GM19452 (cell line): ENCODE measurements at regions not wholly inside any gene's neighbourhood (a gene's known extent, or its start where the extent isn't known, plus 50 kb on each side); places are given as distances from the start of the nearest gene placed in this dataset.

Source experiments
- ATAC-seq: cut with Tn5 transposase; IDR thresholded peaks from one replicate; pipeline ENCODE4 v1.9.1; 2021; ENCODE audit not compliant: unreplicated experiment

DNA sequence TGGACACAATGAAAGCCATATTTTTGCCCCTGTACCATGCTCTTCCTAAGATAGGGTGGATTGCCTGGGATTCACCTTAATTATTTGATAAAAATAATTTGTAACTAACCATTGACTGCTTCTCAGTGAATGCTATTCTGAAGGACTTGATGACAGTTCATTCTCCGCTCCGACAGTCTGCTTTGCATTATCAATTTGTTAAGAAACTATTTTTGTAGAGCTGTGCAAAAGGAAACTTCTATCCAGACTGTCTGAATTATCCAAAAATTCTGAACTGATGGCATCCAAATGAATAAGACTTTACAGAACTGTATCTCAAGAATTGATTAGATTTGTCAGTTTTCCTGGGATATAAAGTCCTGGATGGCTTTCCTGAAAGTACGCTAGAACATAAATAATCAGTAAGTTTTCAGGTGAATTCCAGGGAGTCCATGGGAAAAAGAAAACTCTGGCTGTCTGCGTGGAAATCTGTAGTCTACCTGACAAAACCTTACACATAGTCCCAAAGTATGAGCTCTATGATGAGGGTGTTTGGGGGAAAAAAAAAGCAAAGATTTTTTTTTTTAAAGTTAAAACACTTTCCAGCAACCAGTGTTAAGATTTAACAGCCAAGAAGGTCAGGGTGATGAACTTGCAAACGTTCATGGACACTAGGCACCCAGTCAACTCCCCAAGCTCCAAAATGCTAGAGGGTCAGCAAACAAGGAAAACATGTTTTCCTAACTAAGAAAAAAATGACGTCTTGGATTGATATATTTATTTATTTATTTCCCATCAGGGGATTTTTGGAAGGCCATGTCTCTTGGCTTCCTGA is 291.1 kb upstream of the TBX3 start:
- no peak for ATAC-seq

DNA sequence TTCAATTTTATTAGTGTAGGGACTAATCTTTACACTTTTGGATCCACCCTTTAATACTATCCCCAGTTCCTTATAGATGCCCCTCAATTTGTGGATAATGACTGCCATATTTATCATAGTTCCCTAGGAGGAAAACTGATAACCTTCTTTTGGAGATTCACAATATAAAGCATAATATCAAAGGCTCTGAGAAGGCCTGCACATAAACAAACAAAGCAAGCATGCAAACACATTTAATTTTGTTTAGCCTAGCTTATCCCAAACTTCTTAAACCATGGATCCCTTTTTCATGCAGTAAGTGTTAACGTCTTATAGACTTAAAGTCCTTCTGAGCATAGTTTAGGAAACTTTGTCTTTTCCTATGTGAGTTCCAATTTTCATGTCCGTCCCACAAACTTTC is 290.4 kb upstream of the TBX3 start:
- no peak for ATAC-seq

DNA sequence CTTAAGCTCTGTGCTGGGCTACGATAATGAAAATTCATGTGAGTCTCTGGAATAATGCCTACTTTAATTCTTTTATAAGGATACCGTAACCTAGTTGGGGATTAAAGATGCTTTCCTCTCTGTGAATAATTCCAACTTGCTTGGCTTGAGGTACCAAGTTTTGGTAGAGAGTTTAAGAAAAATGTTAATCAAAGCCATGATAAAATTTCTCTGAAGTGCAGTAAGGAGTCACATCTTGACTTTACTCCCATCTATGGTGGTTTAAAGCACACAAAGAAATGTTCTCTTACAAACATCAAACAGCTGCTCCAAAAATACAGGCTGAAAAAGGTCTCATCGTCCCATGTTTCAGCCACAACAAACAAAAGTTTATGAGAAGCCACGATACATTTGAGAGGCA is 284.8 kb upstream of the TBX3 start:
- no peak for ATAC-seq

DNA sequence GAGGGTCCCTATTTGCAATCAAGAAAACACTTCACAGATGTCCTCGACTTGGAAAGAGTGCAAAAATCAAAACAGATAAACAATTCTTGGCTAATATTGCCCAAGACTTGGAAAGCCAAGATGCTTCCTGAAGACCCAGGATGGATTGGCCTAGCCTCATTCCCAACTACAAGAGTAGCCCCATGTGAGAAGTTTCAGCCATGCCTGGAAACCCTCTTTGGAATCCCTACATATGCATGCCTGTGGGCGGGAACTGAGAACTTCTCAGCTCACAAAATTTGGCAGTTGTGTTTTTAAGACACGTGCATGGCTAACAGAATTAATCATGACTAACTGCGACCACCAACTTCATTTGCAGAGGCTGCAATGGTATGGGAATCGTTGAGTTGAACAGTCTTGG is 283.2 kb upstream of the TBX3 start:
- no peak for ATAC-seq

DNA sequence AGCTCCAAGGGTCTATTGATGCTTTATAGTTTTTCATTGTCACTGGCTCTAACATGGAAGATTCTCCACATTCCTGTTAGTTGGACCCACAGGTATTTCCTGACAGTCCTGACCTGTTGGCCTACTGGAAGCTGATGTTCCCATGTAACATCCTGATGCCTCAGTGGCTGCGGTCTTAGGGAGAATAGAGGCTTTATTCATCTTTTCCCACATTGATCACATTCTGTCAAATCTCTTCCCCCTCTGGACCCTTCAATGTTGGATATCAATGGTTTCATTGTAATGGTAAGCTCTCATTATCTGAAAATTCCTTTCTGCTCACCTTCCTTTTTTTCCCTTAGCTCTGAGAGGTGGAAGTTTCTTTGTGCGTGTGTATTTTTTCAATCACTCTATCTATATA is 280.9 kb upstream of the TBX3 start:
- ATAC-seq: no peak

DNA sequence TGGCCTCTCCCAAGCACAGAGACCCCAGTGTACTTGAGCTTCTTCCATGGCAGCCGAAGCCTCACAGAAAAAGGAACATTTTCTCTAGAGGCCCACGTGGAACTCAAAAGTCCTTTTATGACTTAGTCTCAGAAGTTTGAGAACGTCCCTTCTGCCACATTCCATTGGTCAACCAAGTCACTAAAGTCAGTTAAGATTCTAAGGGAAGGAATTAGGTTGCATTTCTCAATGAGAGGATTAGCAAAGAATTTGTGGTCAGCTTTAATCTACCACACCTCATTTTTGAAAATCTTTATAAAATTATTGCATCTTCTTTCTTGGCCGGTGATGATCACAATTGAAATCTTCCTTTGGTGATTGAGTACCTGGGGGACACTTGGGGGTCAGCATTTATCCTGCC is 279.9 kb upstream of the TBX3 start:
- no peak for ATAC-seq

DNA sequence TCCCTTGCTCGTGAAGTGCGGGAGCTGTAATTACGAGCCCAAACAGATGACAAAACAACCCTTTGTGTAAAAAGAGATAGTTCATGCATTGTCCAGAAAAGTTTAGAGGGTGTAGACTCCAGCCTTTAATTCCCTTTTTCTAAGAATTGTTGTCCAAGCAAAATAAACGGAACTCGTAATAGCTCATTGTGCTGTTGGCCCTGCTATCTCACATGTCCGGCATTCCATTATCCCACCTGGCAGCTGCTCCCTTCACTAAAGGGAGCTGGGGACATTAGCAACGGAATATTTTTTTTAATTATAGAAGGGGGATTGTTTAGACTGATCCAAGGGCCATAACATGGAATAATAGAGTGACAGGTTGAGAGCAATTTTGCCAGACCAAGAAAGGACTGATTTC is 277.5 kb upstream of the TBX3 start:
- ATAC-seq: no peak

DNA sequence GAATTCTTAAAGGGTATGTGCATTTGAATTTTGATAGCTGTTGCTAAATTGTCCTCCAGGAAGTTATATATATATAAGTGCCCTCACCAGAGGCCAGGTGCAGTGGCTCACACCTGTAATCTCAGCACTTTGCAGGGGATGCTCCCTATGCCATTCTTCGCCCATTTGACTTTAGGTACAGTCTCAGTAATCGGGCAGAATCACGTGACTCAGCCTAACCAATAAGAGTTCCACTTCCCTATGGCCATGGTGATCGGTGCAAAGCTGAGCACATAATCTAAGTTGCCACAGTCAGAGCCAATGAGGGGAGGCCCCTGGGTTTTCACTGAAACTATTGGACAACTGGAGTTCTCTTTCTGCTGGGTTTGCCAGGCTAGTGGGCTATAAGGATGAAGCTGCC is 274.6 kb upstream of the TBX3 start:
- no peak for ATAC-seq

DNA sequence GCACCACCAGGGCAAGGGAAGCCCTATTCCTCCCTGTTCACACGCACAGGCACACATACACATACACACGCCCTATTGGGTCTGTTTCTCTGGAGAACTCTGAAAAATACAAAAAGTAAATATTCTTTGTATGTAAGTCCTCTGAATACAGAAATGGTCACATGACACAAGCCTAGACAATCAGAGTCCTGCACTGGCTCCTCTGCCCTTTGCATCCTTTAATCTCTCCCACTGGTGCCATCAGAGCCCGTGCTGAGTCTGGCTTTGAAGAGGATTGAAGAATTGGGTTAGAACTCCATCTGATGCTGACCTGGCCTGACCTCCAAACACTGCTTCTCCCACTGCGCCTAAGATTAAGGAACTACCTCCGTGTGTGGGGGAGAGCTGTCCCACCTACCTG is 273.2 kb upstream of the TBX3 start:
- no peak for ATAC-seq

DNA sequence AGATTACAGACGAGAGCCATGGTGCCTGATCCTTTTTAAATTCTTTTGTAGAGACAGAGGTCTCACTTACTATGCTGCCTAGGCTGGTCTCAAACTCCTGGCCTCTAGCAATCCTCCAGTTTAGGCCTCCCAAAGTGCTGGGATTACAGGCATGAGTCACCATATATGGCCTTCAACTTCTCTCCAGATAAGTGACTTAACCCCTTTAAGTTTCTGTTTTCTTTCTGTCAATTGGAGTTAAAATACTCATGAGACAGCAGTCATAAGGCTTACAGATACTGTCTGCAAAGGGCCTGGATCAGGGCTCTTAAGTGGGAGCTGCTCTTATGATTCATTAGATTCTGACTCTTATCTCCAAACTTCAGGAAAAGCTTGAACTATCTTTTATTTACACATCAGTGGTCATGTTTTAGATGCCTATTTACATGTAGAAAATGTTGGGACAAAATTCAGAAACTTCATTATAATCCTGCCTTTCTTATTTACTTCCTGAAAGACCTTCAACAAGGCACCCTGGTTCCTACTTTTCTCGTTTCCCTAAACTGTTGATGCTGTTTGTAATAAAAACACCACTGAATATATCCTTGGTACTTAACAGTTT is 271.5 kb upstream of the TBX3 start:
- ATAC-seq: no peak

DNA sequence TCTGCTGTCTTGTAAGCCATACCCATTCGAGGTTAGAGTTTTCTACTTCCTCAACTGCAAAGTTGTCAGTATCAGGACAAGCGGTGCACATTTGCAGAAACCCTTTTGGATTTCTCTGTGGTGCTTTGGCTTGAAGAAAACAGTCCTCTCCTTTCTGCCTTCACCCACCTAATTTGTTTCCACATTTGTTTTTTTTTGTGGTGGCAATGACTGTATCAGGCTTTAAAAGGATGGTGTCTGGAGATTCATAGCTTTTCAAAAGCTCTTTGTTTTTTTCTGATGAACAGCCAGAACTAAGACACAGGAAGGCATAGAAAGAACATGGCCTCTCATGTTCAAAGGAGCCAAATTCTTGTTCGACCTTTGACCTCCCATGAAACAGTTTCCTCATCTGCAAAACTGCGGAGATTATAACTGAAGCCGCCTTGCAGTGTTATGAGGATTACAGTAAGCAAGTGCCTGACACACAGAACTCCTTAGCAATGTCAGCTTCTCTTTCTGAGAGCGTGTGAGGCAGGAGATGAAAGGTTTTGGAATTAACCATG is 270.6 kb upstream of the TBX3 start:
- no peak for ATAC-seq

DNA sequence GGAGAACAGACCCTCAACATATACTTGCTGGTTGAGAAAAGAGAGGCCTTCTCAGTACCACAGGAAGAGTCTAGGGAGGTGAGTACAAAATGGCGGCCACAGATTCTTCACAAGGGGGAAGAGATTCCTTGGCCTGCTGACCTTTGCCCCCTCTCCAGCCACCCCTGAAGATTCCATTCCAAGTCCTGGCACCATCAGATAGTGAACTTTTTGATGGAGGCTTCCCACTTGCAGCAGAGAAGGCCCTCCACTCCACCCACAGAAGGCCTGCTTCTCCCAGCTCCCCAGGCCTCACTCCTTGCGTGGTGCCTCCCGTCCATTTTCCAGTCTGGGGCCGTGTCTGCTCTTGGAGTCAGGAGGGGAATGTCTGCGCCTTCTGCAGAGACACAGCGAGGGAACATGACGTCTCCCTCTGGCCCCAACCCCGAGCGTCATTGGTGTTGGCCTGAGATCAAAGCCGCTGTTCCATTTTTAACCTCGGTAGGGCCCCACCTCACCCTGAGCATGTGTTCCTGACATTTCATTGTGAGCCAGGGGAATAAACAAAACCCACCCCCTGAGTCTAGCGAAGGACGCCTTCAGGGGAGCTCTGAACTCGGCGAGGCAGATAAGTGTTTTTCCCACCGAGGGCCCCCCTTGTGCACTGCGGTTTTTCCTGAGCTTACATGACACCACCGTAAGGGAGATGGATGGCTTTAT is 268.7 kb upstream of the TBX3 start:
- ATAC-seq: no peak

DNA sequence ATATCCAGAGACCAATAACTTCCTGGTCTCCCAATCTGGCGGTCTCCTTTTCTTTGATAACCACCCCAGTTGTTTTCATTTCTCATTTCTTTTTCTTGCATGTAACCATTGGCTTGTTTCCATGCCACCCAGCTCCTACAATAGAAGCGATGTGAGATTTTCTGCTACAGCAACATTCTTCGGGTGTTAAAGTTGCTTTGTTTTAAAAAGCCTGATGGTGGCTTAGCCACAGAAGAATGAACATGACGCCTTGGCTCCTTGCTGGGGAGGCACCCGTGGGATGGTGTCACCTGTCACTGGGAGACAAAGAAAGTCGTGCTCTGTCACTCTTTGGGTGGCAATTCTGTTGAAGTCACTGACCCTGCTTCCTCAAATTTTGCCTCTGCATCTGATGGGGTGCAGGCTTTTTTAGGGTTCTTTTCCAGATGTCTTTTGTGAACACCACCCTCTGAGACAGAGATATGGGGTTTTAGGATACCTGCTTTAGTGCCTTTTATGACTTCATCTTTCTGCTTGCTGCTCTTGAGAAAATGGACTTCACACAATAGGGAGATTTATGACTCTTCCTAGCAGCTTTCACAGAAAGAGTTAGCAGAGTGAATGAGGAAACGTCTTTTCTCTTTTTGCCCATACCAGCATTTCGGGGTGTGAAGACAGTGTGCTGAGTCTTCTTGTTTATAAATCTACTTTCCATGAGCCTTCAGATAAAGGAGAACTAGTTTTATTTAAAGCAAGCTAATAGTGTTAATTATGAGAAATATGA is 265.3 kb upstream of the TBX3 start:
- ATAC-seq: no peak

DNA sequence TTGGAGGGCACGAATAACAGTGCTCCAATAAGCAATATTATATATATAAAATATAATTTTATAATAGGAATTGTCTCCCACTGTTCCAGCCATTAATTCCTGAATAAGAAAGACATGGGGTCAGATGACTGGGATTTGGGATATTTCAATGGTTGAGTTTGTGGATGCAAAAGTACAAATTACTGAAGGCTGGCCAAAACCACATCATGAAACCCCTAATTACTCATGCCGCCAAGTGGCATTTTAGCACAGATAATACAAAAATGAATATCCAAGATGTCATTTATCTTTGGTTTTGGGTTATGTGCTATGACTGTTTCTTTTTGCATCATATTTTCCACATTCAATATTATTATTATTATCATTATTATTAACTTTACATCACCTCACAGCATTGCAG is 261.4 kb upstream of the TBX3 start:
- no peak for ATAC-seq

DNA sequence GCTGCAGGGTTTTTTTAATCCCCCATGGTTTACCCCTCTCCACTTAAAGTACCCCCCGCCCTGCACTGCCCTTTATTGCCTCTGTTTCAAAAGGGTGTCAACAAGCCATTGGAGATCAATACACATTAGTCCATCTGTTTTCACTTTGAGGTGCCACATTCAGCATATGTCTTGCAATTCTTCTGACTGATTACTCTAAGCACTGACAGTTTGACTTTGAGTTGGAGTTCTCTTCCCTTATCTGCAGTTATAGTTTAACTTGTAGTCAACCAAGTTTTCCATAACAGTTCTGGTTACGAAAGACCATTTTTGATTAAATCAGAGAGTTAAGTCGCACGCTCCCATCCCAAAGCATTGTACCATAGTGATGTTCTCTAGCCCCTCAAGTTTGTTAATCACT is 260.8 kb upstream of the TBX3 start:
- no peak for ATAC-seq

DNA sequence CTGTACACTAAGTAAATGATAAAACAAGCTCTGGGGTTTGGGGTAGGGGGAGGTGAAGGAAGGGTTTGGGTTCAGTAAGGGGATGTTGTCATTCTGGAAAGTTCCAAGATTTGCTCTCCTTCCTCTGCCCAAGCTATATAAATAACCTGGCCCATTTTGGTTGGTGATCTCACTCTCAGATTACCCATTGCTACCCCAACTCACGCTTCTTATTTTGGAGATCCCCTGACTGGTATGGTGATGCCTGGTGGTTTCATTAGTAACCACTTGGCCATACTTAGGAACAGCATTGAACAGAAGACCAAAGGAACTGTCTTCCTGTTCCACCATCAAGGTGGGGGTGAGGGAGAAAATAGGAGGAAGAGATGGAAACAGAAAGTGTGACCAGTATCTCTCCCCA is 259.6 kb upstream of the TBX3 start:
- no peak for ATAC-seq

DNA sequence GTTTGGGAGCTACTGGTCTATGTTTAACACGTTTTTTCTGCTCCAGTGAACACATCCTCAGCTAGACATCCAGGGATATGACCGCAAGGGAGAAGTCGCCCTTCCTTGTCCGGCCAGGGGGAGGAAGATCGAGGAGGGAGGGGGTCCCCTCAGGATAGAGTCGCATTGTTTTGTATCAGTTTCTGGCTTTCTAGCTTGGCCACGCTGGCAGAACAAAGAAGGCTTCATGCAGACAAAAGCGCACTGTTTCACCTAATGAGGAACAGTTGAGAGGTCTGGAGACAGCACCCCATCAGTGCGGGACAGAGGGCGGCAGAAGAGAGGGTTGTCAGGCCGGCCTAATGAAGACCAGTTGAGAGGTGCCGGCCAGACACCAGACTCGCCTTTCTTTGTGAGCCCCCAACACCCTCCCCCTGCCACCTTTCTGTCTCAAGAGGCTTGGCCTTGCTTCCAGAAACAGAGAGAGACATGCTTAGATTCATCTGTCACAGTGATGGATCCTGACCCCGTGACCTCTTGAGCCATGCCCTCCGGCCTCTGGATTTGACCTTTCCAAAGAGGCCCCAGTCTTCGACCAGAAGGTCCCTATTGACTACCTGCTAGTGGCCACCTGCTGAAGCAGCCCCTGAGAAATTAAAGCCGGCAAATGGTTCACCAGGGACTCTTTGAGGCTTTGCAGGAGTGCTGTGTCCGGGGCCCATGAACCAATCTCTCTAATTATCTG is 254.7 kb upstream of the TBX3 start:
- no peak for ATAC-seq

DNA sequence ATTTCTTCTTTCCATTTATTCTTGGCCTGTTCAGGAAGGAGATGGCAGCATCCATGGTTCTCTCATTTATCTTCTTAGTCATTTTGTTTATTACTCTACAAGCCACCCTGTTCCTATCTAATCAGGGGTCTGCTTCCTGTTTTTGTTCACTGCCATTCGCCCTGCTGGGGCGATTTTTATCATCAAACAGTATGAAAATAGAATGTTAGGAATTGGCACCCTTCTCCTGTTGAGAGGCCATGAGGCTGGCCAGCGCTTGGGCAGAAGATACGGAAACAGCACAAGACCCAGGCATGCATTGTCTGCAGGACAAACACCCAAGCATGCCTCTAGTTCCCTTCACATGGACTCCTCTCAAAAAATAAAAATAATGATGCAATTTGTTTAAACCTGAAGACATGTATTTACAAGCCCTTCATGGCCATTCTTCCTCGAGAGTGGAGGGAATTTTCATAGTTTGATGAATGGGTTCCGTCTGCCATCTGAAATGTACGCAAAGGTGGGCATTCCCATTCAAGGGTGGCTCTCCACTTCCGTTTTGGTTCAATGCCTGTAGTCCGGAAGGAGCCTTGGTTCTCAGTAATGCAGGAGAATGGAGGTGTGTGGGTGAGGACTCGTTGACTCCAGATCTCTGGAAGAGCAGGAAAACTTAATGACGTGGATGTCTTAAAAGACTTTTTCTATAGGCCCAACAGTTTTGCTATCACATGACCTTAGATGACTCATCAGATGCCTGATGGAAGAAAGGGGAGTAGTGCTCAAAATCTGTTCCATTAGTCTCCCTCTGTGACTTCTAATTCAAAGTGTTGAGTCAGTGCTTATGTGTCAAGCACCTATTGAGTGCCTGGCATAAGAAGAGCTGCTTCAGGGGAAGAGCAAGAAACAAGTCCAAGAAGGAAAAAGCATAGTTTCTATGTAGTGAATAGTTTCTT is 252.4 kb upstream of the TBX3 start:
- ATAC-seq: no peak

DNA sequence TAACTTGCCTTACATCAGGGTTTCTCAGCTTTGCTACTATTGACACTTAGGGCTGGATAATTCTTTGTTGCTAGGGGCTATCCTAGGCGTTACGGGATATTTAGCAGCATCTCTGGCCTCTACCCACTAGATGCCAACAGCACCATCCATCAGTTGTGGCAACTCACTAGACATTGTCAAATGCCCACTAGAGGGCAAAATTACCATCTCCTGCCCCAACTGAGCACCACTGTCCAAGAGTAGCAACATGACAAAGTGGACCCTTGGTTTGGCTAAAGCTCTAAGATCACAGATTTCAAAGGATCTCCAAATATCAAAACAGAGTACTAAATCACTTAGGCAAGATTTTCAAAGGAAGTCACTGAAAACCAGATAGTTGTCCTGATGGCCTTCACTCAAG is 251.7 kb upstream of the TBX3 start:
- no peak for ATAC-seq
